ES-I3 (cell line): ENCODE measurements at regions not wholly inside any gene's neighbourhood (a gene's known extent, or its start where the extent isn't known, plus 50 kb on each side); places are given as distances from the start of the nearest gene placed in this dataset.

ENCODE experiments used
- H3K36me3 ChIP-seq: 2 replicates; pipeline ENCODE4 v1.6.1; 2013; ENCODE audit warnings: mild to moderate bottlenecking, low read length, control low read depth, moderate library complexity; ENCODE audit not compliant: insufficient read depth
- H3K4me1 ChIP-seq: 2 replicates; pipeline ENCODE4 v1.6.1; 2013; ENCODE audit warnings: mild to moderate bottlenecking, control low read depth, low read length; ENCODE audit not compliant: insufficient read depth
- H3K9ac ChIP-seq: 2 replicates; pipeline ENCODE4 v1.6.1; 2013; ENCODE audit warnings: low read depth, mild to moderate bottlenecking, low read length, moderate library complexity
- H3K9me3 ChIP-seq: 2 replicates; pipeline ENCODE4 v1.6.1; 2013; ENCODE audit warnings: mild to moderate bottlenecking, low read length, moderate library complexity; ENCODE audit not compliant: control insufficient read depth, insufficient read depth

- peaks cover 19% of the 10 kb centered on the region for H3K4me1 ChIP-seq
- no peaks in the 10 kb centered on the region; the same call in 1 of the 2 replicates for H3K9me3 ChIP-seq
- no peak overlapping the region for H3K9ac ChIP-seq
- H3K36me3 ChIP-seq: no peaks in the 10 kb centered on the region
These were observed 157.9 kb downstream of the TLE3 start for GRCh38 chr15:69939513-69940440.

- Histone ChIP-seq H3K4me1 (peaks cover 19% of the 10 kb centered on the region), H3K9ac (no peak overlapping the region), H3K9me3 (no peaks in the 10 kb centered on the region), H3K36me3 (no peaks in the 10 kb centered on the region)
These were observed 157.0 kb downstream of the TLE3 start for GRCh38 chr15:69940441-69941300.

DNA sequence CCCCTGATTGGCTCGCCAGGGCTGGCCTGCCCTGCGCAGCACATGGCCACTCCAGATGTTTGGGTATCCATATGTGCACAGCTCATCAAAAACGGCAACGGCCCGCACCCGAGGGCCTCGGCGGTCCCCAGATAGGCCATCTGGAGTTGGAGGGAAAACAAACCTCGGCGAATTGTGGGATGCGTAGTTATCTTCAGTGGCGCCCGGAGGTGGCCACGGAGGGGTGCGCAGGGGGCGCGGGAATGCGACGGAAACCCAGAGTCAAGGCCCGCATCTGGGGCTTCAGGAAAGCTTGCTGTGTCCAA lies 156.5 kb downstream of the TLE3 start:
- Histone ChIP-seq H3K4me1 (peaks cover 19% of the 10 kb centered on the region), H3K9me3 (no peaks in the 10 kb centered on the region), H3K36me3 (no peaks in the 10 kb centered on the region), H3K9ac (no peak overlapping the region)

DNA sequence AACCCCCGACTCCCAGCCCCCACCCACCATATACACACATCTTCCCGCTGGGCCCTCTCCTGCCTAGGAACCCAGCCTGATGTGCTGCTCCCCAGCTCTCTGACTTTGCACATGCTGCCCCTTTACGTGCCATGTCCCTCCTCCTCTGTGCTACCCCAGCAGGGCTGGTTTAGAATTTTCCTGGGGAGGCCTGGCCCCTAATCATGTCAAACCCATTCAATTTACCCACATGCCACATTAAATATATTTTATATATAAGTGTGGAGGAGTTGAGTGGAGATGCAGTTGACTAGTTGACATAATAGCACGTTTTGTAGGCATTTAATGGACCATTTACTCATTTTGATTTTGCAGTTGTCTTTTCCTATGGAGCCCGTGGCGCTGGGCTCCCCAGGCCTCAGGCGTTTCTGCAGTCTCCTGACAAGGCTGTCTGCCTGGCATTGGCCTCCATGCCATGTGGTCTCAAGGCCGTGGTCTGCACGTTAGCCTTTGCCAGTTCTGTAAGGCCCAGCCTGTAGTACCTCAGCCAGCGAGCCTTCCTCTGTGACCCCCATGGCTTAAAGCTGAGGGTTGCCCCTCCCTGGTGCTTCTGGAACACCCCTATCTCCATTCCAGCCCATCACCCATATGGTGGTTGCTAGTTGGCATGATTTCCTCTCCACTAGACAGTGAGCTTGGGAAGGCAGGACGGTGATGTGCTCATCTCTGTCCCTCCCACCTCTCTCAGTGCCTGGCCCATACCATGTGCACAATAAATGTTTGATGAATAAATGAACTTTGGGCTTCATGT lies 155.8 kb downstream of the TLE3 start:
- H3K9me3 ChIP-seq: no peaks in the 10 kb centered on the region
- peaks cover 19% of the 10 kb centered on the region for H3K4me1 ChIP-seq
- no peak overlapping the region for H3K9ac ChIP-seq
- no peaks in the 10 kb centered on the region for H3K36me3 ChIP-seq

DNA sequence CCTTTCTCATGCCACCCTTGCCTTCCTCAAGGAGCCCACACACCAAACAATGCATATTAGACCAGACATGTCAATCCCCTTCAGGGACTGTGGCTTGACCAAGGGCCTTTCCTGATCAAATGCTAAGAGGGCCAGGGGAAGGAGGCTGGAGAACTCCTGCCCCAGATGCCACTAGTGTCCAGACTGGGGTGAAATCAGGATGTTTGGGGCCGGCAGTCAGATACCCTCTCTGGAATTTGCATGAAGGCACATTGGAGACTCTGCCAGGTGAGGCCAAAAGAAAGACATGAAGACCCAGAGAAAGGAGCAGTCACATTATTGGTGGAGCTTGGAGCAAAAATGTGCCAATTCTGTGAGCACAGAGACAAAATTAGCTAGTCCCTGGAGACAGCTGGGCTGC lies 154.1 kb downstream of the TLE3 start:
- Histone ChIP-seq H3K36me3 (no peaks in the 10 kb centered on the region), H3K9ac (no peak overlapping the region), H3K4me1 (peaks cover 19% of the 10 kb centered on the region), H3K9me3 (no peaks in the 10 kb centered on the region)

GRCh38 chr15:69945729-69946128 lies 152.0 kb downstream of the TLE3 start:
- no peaks in the 10 kb centered on the region for H3K36me3 ChIP-seq
- H3K4me1 ChIP-seq: peaks cover 12% of the 10 kb centered on the region
- no peaks in the 10 kb centered on the region for H3K9me3 ChIP-seq
- no peak overlapping the region for H3K9ac ChIP-seq

DNA sequence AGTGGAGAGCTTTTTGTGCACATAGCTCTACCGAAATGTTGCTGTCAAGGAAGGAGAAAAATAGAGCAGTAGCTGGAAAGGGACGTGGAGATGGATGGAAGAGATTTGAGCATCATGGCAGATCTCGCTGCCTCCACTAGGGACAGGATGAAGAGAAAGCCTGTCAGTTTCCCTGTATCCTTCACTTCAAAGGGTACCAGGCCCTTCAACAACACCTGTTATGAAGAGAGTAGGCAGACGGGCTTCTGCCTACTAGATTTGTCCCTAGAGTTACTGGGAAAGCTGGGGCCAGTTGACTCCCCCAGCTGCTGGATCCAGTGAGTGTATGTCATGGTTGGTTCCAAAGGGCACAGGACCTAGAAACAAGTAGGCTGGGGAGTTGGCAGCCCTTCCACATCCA lies 150.8 kb downstream of the TLE3 start:
- Histone ChIP-seq H3K36me3 (no peaks in the 10 kb centered on the region), H3K9me3 (no peaks in the 10 kb centered on the region), H3K9ac (no peak overlapping the region), H3K4me1 (peaks cover 12% of the 10 kb centered on the region)

DNA sequence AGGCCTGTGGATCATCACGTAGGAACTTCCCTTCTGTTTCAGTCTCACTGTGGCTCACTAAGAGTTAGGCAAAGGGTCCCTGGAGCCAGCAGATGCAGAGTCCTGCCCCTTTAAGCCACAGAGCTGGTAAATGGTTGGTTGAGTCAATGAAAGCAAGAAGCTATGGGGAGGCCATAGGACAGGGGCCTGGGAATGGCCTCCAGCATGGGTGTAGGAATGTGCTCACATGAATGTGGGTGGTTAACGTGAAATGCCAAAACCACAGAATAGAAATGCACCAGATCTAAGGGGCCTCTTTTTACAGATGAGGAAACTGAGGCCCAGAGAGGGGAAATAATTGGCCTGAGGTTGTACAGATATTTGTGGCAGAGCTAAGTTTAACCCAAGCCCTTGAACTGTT lies 150.3 kb downstream of the TLE3 start:
- Histone ChIP-seq H3K36me3 (no peaks in the 10 kb centered on the region), H3K9me3 (no peaks in the 10 kb centered on the region), H3K4me1 (peaks cover 10% of the 10 kb centered on the region), H3K9ac (no peak overlapping the region)

DNA sequence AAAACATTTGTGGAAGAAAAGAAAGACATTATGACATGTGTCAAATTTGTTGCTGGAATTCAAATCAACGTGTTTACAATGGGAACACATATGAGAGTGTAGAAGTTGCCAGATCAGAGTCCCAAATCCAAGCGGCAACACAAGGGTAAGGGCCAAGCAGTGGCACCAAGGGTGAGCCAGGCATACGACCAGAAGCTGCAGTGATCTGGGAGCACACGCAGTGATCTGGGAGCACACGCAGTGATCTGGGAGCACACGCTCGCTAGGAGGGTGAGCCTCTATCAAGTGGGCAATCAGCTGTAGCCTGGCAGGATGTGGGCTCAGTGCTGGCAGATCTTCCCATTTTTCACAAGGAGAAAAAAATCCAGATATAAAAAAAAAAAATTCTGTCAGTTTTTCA lies 148.2 kb downstream of the TLE3 start:
- no peaks in the 10 kb centered on the region for H3K9me3 ChIP-seq
- no peak overlapping the region for H3K9ac ChIP-seq
- no peaks in the 10 kb centered on the region for H3K36me3 ChIP-seq
- H3K4me1 ChIP-seq: no peaks in the 10 kb centered on the region

DNA sequence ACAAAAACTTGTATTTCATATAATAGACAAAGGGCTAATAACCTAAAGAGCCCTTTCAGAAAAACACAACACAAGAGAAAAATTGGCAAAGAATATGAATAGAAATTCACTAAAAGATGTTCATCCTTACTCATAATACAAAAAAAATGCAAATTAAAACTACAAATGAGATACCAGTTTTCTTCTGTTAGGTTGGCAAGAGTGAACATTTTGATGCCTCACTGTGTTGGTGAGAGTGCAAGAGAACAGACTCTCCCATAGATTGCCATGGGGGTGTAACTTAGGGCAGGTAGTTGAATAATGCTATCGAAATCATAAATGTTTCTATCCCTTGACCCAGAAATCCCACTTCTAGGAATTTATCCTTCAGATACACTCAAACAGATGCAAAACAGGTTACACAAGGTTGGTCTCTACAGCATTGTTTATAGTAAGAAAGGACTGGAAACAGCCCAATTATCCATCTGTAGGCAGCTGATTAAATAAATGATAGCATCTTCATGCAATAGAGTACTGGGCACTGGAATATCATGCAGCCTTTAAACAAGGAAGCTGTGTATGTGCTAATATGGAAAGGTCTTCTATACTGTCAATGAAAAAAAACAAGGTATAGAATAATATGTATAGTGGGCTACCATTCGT lies 146.3 kb downstream of the TLE3 start:
- no peaks in the 10 kb centered on the region for H3K36me3 ChIP-seq
- H3K9ac ChIP-seq: no peak overlapping the region
- no peaks in the 10 kb centered on the region for H3K4me1 ChIP-seq
- H3K9me3 ChIP-seq: no peaks in the 10 kb centered on the region

DNA sequence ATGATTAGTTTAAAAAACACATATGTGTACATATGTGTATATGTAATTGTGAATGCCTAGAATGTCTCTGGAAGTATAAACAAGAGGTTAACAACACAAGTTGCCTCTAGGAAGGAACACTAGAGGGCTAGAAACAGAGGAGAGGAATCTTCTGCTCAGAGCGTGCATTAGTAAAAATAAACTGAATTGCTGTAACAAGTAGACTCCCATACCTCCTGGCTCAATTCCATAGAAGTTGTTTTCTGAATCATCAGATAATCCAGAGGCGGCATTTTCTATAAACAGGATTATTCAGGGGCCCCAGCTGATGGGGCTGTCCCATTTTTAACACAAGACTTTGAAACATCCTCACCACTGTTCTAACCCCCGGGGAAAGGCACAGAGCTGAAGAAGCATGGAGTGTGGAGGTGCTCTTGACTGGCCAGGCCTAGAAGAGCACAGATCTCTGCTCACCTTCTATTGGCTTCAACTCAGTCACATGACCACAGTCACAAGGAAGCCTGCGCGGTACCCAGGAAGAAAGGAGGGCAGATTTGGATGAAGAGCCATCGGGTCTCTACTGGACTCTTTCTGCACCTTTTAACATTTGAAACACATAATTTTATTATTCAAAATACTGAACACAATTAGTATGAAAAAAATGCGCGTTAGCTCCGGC lies 145.7 kb downstream of the TLE3 start:
- no peaks in the 10 kb centered on the region for H3K36me3 ChIP-seq
- H3K9ac ChIP-seq: no peak overlapping the region
- H3K9me3 ChIP-seq: no peaks in the 10 kb centered on the region
- no peaks in the 10 kb centered on the region for H3K4me1 ChIP-seq

DNA sequence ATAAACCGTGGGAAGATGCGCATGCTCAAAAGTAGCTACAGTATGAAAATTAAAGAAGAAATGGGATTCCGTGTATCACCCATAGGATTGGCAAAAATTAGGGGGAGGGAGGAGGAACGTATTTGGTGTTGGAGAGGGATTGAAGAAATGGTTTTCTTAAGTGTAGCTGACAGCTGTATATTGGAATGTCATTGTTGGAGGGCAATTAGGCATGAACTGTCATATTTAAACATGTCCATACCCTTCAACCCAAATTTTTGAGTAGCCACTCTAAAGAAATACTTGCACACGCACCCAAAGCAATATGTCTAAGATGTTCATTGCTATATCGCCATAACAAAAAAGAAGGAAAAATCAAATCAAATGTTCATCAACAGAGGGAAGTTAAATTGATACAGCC lies 144.7 kb downstream of the TLE3 start:
- H3K9me3 ChIP-seq: no peaks in the 10 kb centered on the region
- no peaks in the 10 kb centered on the region for H3K4me1 ChIP-seq
- no peaks in the 10 kb centered on the region for H3K36me3 ChIP-seq
- no peak overlapping the region for H3K9ac ChIP-seq

DNA sequence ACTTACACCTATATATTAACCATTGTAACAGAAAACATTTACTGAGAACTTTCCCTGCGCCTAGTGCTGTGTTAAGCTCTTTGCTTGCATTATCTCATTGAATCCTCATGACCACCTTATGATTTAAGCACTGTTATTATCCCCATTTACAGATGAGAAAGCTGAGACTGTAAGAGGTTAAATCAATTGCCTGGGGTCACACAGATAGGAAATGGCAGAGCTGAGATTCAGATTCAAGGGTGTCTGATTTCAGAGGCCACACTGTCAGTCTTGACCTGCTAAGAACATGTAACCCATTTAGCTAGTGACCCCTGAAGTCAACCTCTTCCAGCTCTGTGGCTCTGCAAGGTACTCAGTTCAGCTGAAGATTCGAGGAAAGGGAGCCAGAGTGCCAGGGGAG lies 143.9 kb downstream of the TLE3 start:
- H3K9me3 ChIP-seq: no peaks in the 10 kb centered on the region
- no peaks in the 10 kb centered on the region for H3K4me1 ChIP-seq
- no peak overlapping the region for H3K9ac ChIP-seq

More for the DNA sequence above, 143.9 kb downstream of the TLE3 start:
- no peaks in the 10 kb centered on the region for H3K36me3 ChIP-seq
